SK-N-MC (cell line): ENCODE measurements at regions not wholly inside any gene's neighbourhood (a gene's known extent, or its start where the extent isn't known, plus 50 kb on each side); places are given as distances from the start of the nearest gene placed in this dataset.

ENCODE experiments used
- FOXP2 ChIP-seq: optimal IDR thresholded peaks from 2 replicates; pipeline ENCODE3; 2011; ENCODE audit warnings: mild to moderate bottlenecking, moderate library complexity; ENCODE audit not compliant: insufficient read depth; ENCODE audit errors: extremely low read length, control extremely low read depth
- POLR2AphosphoS5 ChIP-seq: IDR thresholded peaks from 2 replicates; pipeline ENCODE4 v1.6.1; 2012; ENCODE audit warnings: mild to moderate bottlenecking, low read depth, low read length, borderline replicate concordance

- TF ChIP-seq FOXP2 = no peak
- no peak for TF ChIP-seq POLR2AphosphoS5
Measured at GRCh38 chr3:161920196-161920595, 423.6 kb downstream of the OTOL1 start.
